ENCODE measurements at regions not wholly inside any gene's neighbourhood (a gene's known extent, or its start where the extent isn't known, plus 50 kb on each side); places are given as distances from the start of the nearest gene placed in this dataset.

DNA sequence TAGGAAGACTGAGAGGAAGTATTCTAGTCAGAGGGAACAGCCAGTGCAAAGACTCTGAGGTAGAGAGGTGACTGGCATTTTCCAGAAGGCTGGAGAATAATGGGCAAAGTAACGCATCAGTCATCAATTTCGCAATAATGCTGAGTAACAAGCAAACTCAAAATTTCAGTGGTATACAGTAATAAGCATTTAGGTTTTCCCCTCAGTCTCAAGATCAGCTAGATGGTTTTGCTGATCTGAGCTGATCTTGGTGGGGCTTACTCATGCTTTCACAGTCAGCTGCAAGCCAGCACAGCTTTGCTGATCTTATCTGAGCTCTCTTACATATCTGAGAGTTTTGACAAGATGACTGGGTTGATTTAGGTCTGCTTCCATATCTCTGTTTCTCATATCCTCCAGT lies 108.7 kb downstream of the TSEN15 start:
- TF ChIP-seq CEBPB (IDR thresholded peaks at IDR 0.05) (peak in 1 of 2 experiments; percentile 70; a peak in 3 of 4 replicates), MAFK (IDR thresholded peaks at IDR 0.05; ENCODE audit: partially characterized antibody) (peak; percentile 53), NFE2L2 (conservative IDR thresholded peaks at IDR 0.05; ENCODE audit: low read length) (peak; percentile 51), GATA3 (IDR thresholded peaks at IDR 0.05; ENCODE audit: borderline replicate concordance) (peak; percentile 24; the same call in 1 of the 2 replicates)
- TF ChIP-seq, protein P1, sequence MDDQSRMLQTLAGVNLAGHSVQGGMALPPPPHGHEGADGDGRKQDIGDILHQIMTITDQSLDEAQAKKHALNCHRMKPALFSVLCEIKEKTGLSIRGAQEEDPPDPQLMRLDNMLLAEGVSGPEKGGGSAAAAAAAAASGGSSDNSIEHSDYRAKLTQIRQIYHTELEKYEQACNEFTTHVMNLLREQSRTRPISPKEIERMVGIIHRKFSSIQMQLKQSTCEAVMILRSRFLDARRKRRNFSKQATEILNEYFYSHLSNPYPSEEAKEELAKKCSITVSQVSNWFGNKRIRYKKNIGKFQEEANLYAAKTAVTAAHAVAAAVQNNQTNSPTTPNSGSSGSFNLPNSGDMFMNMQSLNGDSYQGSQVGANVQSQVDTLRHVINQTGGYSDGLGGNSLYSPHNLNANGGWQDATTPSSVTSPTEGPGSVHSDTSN (IDR thresholded peaks at IDR 0.05), result no peak
- DNase-seq (ENCODE audit: low read depth in 1 of 2, low spot score in 1 of 2), result peak in 1 of 2 experiments; percentile 8
- no peaks in the 10 kb centered on the region for H3K4me1 ChIP-seq

DNA sequence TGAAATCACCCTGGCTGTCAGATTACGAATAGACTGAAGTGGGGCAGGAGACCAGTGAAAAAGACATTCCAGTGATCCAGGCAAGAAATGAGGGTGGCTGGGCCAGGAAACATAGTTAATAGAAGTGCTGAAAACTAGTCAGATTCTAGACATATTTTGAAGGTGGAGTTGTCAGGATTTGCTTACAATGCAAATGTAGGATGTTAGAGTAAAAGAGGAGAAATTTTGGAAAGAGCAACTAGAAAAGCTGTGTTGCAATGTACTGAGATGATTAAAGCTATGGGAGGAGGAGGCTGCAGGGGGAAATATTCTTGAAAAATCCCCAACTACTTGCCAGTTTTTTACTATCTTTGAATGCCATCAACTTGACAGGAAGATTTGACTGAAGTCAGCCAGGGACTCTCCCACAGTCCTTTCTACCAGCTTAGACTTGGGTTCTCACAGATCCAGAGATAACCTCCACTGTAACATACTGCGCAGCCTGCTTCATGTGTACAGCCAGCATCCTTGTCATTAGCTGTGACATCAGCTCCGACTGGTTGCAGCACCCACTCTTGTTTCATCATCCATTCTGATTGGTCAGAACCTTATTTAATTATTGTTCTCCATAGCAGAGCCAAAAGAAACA lies 109.7 kb downstream of the TSEN15 start:
- POLR2A ChIA-PET, result no interaction called here

More for the DNA sequence above, 108.7 kb downstream of the TSEN15 start:
- CTCF ChIA-PET, result interaction anchor here (0.6 to 1.2 kb wide), 2 partner anchors 10 to 34 kb away, joined by 3 to 5 read pairs; no protein-coding TSS in a partner anchor
- H3K27ac ChIP-seq, result no peak overlapping the region
- H3K9me3 ChIP-seq, result no peaks in the 10 kb centered on the region
- 80% methylated on average over 2 of the region's 2 CpGs for WGBS (ENCODE audit: missing lambda C conversion rate)
- POLR2A ChIA-PET, result no interaction called here
- no peak overlapping the region for H3K4me3 ChIP-seq
- H3K4me2 ChIP-seq, result no peak overlapping the region
- ATAC-seq, result no peak; a peak in 1 of 6 replicates
- no peak for FAIRE-seq

DNA sequence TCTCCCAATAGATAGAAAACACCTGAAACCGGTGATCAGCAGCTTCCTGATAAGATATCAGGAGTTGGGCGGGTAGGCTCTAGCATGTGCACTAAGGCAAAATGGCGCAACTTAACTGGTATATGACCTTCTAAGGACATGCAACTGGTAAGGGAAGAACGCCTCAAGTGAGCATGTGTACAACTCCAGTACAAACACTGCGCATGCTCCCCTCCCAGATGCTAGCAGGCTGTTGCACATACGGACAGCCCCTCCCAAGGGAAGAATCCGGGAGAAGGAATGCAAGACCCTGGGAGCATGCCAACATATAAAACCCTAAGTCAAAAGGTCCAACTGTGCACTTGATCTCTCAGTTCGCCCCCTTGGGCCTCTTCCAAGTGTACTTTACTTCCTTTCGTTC lies 110.8 kb downstream of the TSEN15 start:
- POLR2A ChIA-PET, result no interaction called here
- Histone ChIP-seq H3K4me2 (no peak overlapping the region), H3K4me1 (no peaks in the 10 kb centered on the region), H3K4me3 (no peak overlapping the region), H3K27ac (no peak overlapping the region), H3K9me3 (no peaks in the 10 kb centered on the region)
- no peak for ATAC-seq
- DNase-seq (ENCODE audit: low read depth in 1 of 2, low spot score in 1 of 2), result peak in 1 of 2 experiments; percentile 12
- no peak for FAIRE-seq
- no peak for TF ChIP-seq MYC (IDR thresholded peaks at IDR 0.05; ENCODE audit: borderline replicate concordance, low read length)
- WGBS (ENCODE audit: missing lambda C conversion rate), result 65% methylated on average over 9 of the region's 9 CpGs
- CTCF ChIA-PET, result interaction anchor here (1.4 kb wide), 1 partner anchor 60 kb away, joined by 5 read pairs; no protein-coding TSS in a partner anchor

More for the DNA sequence above, 109.7 kb downstream of the TSEN15 start:
- ATAC-seq (no peak), FAIRE-seq (no peak), DNase-seq (ENCODE audit: low read depth in 1 of 2, low spot score in 1 of 2) (no peak)
- H3K4me3 ChIP-seq, result no peak overlapping the region
- peak; percentile 25 for TF ChIP-seq MAFK (IDR thresholded peaks at IDR 0.05; ENCODE audit: partially characterized antibody)
- TF ChIP-seq, protein P2, sequence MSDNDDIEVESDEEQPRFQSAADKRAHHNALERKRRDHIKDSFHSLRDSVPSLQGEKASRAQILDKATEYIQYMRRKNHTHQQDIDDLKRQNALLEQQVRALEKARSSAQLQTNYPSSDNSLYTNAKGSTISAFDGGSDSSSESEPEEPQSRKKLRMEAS (IDR thresholded peaks at IDR 0.05), result no peak
- CTCF ChIA-PET, result interaction anchor here (1.1 kb wide), 1 partner anchor 503 kb away, joined by 4 read pairs; no protein-coding TSS in a partner anchor
- no peak overlapping the region for H3K4me2 ChIP-seq
- no peaks in the 10 kb centered on the region for H3K9me3 ChIP-seq
- H3K4me1 ChIP-seq, result no peaks in the 10 kb centered on the region
- 66% methylated on average over 3 of the region's 3 CpGs for WGBS (ENCODE audit: missing lambda C conversion rate)
- no peak overlapping the region for H3K27ac ChIP-seq

DNA sequence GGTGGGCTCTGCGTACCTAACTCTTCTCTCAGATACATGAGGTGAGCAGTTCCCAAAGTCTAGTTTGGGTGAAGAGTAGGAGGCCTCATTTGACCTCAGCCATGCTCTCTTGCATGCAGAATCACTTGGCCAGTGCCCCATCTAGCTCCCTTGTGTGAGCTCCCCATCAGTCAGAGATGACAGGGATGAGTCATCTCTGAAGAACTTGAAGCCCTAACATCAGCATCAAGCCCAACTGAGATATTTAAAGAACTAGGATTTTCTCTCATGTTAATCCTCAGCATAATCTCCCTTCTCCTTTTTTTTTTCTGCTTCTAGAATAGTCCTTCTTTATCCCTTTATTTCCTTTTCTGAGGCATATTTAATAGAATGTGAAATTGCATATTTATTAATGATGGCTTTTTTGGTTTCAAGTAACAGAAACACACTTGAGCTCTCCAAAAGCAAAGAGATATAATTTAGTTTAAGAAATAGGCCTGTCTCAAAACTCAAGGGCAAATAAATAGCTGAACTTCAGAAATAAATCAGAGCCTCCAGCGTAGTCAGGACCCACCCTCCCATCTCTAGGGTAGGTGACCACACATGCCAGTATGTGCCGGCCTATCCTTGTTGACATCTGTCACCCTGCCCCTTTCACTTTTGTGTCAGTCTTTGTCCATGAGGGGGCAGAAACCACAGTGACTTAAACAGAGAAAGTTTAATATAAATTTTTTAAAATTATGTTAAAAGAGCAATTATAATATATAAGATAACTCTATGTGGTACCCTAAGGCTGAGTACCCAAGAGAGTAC lies 112.3 kb downstream of the TSEN15 start:
- DNase-seq (ENCODE audit: low read depth in 1 of 2, low spot score in 1 of 2), result peak in 1 of 2 experiments; percentile 22
- WGBS (ENCODE audit: missing lambda C conversion rate), result 68% methylated on average over 3 of the region's 3 CpGs
- ChIA-PET POLR2A (no interaction called here), CTCF (interaction anchor here (1.4 kb wide), 1 partner anchor 58 kb away, joined by 5 read pairs; no protein-coding TSS in a partner anchor)
- Histone ChIP-seq H3K4me1 (no peaks in the 10 kb centered on the region), H3K27ac (no peak overlapping the region), H3K4me2 (no peak overlapping the region), H3K9me3 (no peaks in the 10 kb centered on the region), H3K4me3 (no peak overlapping the region)
- no peak for FAIRE-seq
- TF ChIP-seq HOXB13 (CRISPR knock-in tag; IDR thresholded peaks at IDR 0.05; ENCODE audit: low read depth) (no peak), RFX5 (IDR thresholded peaks at IDR 0.05) (no peak), FOSL2 (IDR thresholded peaks at IDR 0.05) (no peak; the same call in 1 of the 2 replicates), FOSL2 (CRISPR knock-in tag; IDR thresholded peaks at IDR 0.05) (peak; percentile 49)
- peak in 1 of 2 experiments; percentile 71; a peak in 3 of 6 replicates for ATAC-seq

DNA sequence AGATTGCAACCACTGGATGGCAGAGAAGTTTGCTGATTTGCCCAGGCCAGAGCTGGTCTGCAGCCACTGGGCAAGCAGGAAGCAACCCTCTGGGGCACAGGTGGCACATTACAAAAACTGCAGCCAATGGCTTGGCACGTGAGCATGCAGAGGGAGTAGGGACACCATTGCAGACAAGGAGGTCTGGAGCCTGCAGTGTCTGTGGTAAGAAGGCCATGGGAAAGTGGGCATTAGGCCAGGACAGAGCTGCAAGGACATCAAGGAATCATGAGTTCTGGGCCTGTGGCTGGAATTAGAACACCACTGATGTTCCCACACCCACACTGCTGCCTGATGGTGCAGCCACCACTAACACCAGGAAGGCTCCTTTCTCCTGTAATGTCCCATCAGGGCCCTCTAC lies 113.0 kb downstream of the TSEN15 start:
- no peak overlapping the region for H3K4me3 ChIP-seq
- no peak overlapping the region for H3K4me2 ChIP-seq
- TF ChIP-seq SREBF2 (IDR thresholded peaks at IDR 0.05) (no peak), POLR2AphosphoS2 (conservative IDR thresholded peaks at IDR 0.05; ENCODE audit: low read length) (no peak), NPAS2 (CRISPR knock-in tag; IDR thresholded peaks at IDR 0.05; ENCODE audit: borderline replicate concordance) (no peak), TFCP2L1 (CRISPR knock-in tag; IDR thresholded peaks at IDR 0.05) (no peak)
- TF ChIP-seq, protein P3, sequence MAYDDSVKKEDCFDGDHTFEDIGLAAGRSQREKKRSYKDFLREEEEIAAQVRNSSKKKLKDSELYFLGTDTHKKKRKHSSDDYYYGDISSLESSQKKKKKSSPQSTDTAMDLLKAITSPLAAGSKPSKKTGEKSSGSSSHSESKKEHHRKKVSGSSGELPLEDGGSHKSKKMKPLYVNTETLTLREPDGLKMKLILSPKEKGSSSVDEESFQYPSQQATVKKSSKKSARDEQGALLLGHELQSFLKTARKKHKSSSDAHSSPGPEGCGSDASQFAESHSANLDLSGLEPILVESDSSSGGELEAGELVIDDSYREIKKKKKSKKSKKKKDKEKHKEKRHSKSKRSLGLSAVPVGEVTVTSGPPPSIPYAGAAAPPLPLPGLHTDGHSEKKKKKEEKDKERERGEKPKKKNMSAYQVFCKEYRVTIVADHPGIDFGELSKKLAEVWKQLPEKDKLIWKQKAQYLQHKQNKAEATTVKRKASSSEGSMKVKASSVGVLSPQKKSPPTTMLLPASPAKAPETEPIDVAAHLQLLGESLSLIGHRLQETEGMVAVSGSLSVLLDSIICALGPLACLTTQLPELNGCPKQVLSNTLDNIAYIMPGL (CRISPR knock-in tag; IDR thresholded peaks at IDR 0.05; ENCODE audit: borderline replicate concordance), result no peak
- 38% methylated on average over 1 of the region's 1 CpG for WGBS (ENCODE audit: missing lambda C conversion rate)
- DNase-seq (ENCODE audit: low read depth in 1 of 2, low spot score in 1 of 2) (no peak), ATAC-seq (no peak), FAIRE-seq (no peak)
- no peaks in the 10 kb centered on the region for H3K9me3 ChIP-seq
- H3K4me1 ChIP-seq, result no peaks in the 10 kb centered on the region
- POLR2A ChIA-PET, result no interaction called here
- CTCF ChIA-PET, result interaction anchor here (0.9 kb wide), 1 partner anchor 58 kb away, joined by 3 read pairs; no protein-coding TSS in a partner anchor
- no peak overlapping the region for H3K27ac ChIP-seq

Measured in A549 (cell line).